ENCODE measurements at regions not wholly inside any gene's neighbourhood (a gene's known extent, or its start where the extent isn't known, plus 50 kb on each side); places are given as distances from the start of the nearest gene placed in this dataset.

GRCh38 chr12:83856803-83857202 lies 1055.8 kb downstream of the SLC6A15 start:
- H3K27ac ChIP-seq: no peak overlapping the region
- TF ChIP-seq CTCF (conservative IDR thresholded peaks at IDR 0.05): no peak

DNA sequence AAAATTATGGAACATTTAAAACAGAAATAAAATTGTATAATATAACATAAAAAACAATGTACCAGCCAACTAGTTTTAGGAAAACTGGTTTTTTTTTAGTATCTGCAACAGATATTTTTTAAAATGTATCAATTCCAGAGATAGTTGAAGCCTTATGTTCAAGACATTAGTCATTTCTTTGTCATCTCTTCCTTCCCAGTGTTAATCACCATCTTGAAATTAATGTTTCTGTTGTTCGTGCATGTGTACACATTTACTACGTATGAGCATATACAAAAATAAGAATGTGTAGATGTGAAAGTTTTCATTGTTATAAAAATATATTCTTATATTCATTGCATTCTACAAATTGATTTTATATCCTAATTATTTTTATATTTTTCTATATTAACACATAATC lies 1062.1 kb downstream of the SLC6A15 start:
- TF ChIP-seq CTCF (conservative IDR thresholded peaks at IDR 0.05): no peak

DNA sequence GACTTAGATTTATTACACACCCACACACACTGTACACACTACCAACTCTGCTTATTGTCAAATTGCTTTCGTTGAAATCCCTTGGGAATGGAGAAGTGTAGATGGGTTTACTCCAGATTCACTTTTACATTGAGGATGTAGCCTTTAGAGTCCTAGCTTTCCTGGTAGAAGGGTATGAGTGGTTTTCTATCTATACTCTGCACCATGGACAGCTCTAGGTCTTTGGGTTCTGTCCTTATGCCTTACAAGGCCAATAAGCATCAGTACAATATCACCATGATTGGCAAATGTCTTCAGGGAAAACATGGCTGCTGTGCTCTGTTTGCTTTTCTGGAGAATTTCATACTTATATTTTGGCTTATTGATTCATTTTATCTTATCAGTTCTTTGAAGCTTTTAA lies 1063.9 kb downstream of the SLC6A15 start:
- TF ChIP-seq CTCF (conservative IDR thresholded peaks at IDR 0.05): no peak
- no peak overlapping the region for H3K27ac ChIP-seq

More for the DNA sequence above, 1062.1 kb downstream of the SLC6A15 start:
- no peak overlapping the region; the same call in 1 of the 2 replicates for H3K27ac ChIP-seq

GRCh38 chr12:83843541-83843940 lies 1069.1 kb downstream of the SLC6A15 start:
- no peak overlapping the region for H3K27ac ChIP-seq
- TF ChIP-seq CTCF (conservative IDR thresholded peaks at IDR 0.05): no peak

- no peak for TF ChIP-seq CTCF (conservative IDR thresholded peaks at IDR 0.05)
- no peak overlapping the region for H3K27ac ChIP-seq
Measured at GRCh38 chr12:83841620-83842019, 1071.0 kb downstream of the SLC6A15 start.

GRCh38 chr12:83827860-83828259 lies 1084.7 kb downstream of the SLC6A15 start:
- no peak for TF ChIP-seq CTCF (conservative IDR thresholded peaks at IDR 0.05)
- H3K27ac ChIP-seq: no peak overlapping the region

GRCh38 chr12:83827193-83827592 lies 1085.4 kb downstream of the SLC6A15 start:
- H3K27ac ChIP-seq: no peak overlapping the region
- no peak for TF ChIP-seq CTCF (conservative IDR thresholded peaks at IDR 0.05)

- TF ChIP-seq CTCF (conservative IDR thresholded peaks at IDR 0.05): peak; percentile 76
Measured at GRCh38 chr12:83826112-83826511, 1086.5 kb downstream of the SLC6A15 start.

More at GRCh38 chr12:83826112-83826511, 1086.5 kb downstream of the SLC6A15 start:
- H3K27ac ChIP-seq: no peak overlapping the region

Measured in VCaP (cell line).